Activated CD8-positive, alpha-beta memory T cell treated with anti-CD3 and anti-CD28 coated beads for 36 hours (primary cell): ENCODE measurements at regions not wholly inside any gene's neighbourhood (a gene's known extent, or its start where the extent isn't known, plus 50 kb on each side); places are given as distances from the start of the nearest gene placed in this dataset.

Source experiments
- CTCF ChIA-PET: fragments of 350-600 bp; sonication (Branson Sonifier 250); formaldehyde crosslinking; loops from one replicate; lab custom pipeline; 2021; ENCODE audit warnings: antibody characterized with exemption; lab: Charles Lee
- POLR2A ChIA-PET: fragments of 350-600 bp; sonication (Branson Sonifier 250); formaldehyde crosslinking; loops from one replicate; lab custom pipeline; 2021; ENCODE audit warnings: antibody characterized with exemption; lab: Charles Lee

DNA sequence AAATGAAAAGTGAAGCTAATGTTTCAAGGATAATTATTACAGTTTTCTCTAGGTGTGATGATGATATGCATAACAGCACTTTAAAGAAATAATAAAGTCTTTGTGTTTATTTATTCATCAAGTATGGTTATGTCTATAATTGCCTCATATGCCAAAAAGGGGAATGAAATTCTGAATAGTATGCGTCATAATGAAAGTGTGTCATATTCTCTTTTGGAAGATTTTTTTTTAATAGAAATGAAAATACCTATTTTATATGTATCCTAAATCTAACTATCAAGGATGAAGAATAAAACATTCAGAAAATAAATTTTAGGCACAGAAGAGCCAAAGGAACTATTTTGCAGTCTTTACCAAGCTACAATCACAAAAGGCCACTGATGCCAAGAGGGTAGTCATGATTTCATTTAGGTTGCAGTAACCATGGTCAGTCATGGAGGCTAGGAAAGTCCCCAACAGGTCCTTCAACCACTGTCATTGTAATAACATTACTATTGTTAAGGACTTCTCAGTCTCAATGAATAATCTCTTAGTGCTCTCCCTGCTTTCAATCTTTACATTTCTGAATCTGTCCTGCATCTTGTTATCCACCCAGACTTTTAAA is 712.5 kb downstream of the DCDC2C start:
- ChIA-PET CTCF (no interaction called here), POLR2A (no interaction called here)

GRCh38 chr2:4416431-4416830 is 713.1 kb downstream of the DCDC2C start:
- ChIA-PET POLR2A (no interaction called here), CTCF (no interaction called here)

DNA sequence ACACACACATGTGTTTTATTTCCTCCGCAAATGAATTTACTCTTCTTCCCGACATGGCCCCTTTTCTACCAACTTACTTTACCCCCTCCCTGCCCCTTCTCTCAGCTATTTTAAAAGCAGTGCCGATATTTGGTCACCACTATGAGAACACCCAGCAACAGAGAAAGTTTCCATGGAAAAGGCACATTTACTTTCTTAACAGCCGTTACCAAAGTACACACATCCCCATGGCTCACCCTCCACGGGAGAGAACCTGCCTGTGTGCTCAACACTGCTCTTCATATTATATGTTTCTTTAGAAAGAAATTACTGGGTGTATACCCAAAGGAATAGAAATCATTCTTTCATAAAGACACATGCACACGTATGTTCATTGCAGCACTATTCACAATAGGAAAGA is 714.4 kb downstream of the DCDC2C start:
- ChIA-PET POLR2A (no interaction called here), CTCF (no interaction called here)

DNA sequence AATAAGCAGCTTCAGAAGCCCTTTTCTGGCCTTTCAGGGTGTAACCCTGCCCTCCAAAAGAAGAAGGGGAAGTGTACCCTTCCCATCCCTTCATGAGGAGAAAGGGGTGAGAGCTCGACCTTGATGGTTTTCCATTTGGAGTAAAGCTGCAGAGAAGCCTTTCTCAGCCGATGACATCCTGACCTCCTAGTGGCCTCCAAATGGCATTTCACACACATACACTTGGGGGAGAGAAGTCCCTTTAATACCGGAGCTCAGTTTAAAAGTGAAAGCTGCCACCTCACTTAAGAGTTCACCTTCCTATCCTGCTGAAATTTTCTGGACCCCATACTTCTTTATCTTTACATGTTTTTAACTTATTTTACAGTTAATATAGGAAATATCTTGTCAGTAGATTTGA is 716.7 kb downstream of the DCDC2C start:
- ChIA-PET CTCF (no interaction called here), POLR2A (no interaction called here)

DNA sequence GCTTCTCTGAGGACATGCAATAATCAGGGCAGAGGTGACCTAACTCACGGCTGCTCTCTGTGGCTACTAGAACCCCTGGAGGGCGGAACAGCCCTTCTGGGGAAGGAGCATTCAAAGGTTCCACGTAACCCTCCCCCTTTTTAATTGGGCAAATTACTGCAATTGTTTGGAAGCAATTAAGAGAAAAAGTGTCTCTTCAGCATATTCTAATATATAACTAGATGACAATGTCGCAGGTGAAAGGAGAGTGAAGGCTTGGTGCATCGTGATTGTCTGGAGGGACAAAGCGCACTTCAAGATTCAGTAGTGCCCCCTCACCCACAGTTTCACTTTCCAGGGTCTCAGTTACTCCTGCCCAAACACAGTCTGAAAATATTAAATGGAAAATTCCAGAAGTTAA is 720.8 kb downstream of the DCDC2C start:
- ChIA-PET POLR2A (no interaction called here), CTCF (no interaction called here)

DNA sequence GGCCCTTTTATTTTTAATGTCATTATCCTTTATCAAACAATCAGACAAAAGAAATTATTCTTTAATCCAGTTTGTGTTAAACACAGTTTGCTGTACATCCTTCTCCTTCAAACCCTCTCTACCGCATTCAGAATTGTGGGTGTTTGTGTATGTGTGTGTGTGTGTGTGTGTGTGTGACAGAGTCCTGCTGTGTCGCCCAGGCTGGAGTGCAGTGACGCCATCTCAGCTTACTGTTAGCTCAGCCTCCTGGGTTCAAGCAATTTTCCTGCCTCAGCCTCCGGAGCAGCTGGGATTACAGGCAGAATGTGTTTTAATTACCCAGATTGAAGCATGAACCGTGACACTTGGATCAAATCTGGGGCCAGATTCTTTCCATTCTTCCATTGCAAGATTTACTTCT is 723.7 kb downstream of the DCDC2C start:
- ChIA-PET POLR2A (no interaction called here), CTCF (no interaction called here)

- ChIA-PET CTCF (no interaction called here), POLR2A (no interaction called here)
These were observed 742.4 kb downstream of the DCDC2C start for GRCh38 chr2:4445821-4446220.

DNA sequence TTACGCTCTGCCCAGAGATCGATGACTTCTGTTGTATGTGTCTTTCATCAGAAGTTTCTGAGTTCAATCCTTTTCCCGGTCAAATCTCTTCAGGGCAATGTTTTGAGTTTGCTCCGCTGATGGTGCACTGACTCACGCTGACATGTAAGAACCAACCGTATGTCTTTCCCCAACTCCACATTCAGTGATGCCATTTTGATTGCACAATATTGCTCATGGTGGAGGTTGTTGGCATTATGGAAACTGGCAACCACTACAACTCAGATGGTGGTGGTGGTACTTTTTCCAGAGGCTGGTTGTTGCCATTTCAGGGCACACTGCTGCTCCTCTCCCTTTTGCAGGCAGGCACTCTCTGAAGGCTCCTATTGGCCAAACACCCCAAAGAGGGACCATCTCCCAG is 751.5 kb downstream of the DCDC2C start:
- ChIA-PET CTCF (no interaction called here), POLR2A (no interaction called here)

DNA sequence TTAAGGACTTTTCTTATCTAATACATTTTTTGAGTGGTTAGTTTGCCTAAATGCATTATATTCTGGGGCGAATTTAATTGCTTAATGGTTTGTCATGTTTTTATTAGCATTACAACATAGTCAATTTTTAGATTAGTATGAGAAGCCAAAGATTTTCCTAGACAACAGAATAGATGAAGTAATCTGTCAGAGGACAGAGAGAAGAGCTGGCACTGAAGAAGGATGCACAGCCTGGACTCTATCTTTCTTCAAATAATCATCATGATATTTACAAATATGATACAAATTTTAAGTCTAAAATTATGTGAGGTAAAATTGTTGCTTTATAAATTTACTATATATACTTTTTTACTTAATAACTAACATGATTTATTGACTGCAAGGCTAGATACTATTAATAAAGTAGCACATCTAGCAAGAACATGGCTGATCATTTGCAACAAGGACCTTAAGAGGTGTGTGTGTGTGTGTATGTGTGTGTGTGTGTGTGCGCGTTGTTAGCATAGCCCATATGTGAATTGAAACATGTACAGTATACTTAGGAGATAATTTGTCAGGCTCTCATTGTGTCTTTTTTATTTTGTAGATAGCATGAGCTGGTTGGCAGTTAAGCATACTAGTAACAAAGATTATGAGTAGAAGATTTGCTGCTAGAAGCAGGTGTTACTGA is 752.2 kb downstream of the DCDC2C start:
- ChIA-PET CTCF (no interaction called here), POLR2A (no interaction called here)

DNA sequence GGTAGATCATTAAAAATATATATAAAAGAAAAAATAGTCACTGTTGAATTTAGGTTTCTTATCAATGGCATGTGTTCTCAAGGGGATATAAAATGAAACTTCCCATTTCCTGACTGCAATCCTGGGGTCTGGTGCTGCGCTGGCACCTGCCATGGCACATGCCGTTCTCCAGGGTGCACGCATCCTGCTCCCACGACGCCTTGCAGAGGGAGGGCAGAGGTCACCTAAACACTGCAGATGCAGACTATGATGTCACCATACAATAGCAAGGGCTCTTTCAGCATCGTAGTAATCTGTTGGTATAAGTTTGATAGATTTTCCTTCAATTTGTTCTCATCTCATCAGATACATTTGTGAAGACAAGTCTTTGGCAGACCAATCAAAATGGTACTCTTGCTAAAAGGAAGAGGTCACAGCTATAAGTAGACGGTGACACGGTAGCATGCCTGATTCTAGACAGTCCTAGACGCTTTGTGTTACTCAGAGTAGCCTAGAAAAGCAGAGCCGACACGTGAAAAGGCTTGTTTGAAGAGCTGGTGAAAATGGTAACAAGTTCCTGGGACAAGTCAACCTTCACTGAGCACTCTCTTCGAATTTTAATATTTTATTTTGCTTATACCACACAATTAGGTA is 761.4 kb downstream of the DCDC2C start:
- CTCF ChIA-PET = no interaction called here
- POLR2A ChIA-PET = no interaction called here

DNA sequence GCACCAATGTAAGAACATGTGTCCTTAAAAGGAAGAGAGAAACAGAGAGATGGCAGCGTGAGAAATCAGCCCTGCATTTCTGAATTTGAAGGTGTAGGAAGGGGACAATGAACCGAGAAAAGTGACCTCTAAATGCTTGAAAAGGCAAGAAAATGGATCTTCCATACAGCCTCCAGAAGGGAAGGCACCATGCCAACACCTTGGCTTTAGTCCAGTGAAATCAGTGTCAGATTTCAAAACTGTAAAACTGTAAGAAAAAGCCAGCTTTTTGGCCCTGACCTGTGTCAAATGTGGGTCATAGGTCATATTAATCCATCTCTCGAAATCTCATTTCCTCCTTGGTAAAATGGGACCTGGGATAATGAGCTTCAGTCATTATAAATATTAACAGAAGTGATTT is 762.3 kb downstream of the DCDC2C start:
- POLR2A ChIA-PET = no interaction called here

GRCh38 chr2:4475618-4476017 is 772.2 kb downstream of the DCDC2C start:
- CTCF ChIA-PET = no interaction called here
- POLR2A ChIA-PET = no interaction called here

More for the DNA sequence above, 762.3 kb downstream of the DCDC2C start:
- CTCF ChIA-PET = no interaction called here

GRCh38 chr2:4483050-4483449 is 779.7 kb downstream of the DCDC2C start:
- POLR2A ChIA-PET = no interaction called here
- CTCF ChIA-PET = no interaction called here

GRCh38 chr2:4486971-4487370 is 783.6 kb downstream of the DCDC2C start:
- ChIA-PET CTCF (no interaction called here), POLR2A (no interaction called here)

GRCh38 chr2:4499316-4500030 is 796.1 kb downstream of the DCDC2C start:
- CTCF ChIA-PET = no interaction called here
- POLR2A ChIA-PET = no interaction called here

DNA sequence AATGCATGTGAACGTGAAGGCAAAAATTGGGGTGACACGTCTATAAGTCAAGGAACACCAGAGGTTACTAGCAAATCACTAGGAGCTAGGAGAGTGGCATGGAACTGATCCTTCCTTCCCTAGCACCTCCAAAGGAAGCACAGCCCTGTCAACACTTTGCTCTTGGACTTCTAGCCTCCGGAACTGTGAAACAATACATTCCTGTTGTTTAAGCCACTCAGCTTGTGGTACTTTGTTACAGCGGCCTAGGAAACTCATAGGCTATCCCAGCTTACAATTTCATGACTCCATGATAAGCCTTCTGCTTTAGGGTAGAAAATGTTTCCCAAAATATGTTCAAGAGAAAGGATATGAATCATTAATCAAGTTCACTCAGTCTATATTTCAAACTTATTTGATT is 798.1 kb downstream of the DCDC2C start:
- POLR2A ChIA-PET = no interaction called here
- CTCF ChIA-PET = no interaction called here

GRCh38 chr2:4502230-4502843 is 799.0 kb downstream of the DCDC2C start:
- ChIA-PET POLR2A (no interaction called here), CTCF (no interaction called here)

GRCh38 chr2:4507661-4508060 is 804.3 kb downstream of the DCDC2C start:
- CTCF ChIA-PET = no interaction called here
- POLR2A ChIA-PET = no interaction called here

DNA sequence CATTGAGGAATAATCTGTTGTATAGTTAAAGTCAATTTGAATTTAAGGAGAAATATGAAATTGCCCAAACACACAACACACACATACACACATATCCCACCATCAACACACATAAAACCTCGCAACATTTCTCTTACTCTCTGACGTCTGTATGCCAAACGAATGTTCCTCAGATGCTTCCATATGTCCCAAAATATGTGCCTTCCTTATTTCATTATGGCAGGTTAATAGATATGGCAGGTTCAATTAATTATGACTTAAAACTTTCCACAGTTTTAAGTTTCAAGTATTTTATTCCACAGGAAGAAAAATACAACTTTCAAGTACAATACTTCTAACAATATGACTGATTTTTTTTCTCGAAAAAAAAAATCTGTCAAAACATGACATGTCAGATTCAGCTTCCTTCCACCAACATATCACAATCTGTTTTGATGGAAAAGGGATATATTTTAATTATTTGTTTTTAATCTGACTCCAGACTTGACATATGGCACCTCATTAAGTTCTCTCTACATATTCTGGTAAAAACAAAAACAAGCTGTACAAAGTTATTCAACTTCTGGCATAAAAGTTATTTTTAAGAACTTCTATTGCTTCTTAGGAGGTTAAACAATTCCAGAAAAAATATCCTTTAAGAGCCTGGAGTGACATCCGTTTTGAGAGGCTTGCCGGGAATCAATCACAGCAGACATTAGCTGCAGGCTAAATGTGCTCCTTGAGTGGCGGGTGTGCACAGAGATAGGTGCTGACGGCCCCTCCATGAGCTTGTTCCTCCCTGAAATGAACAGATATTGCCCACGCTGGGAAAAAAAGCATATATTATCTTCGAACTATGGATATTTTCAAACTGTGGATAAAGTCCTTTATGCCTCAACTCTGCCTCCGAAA is 812.7 kb downstream of the DCDC2C start:
- ChIA-PET POLR2A (no interaction called here), CTCF (no interaction called here)
